SU-DHL-6 (cell line): ENCODE measurements at regions not wholly inside any gene's neighbourhood (a gene's known extent, or its start where the extent isn't known, plus 50 kb on each side); places are given as distances from the start of the nearest gene placed in this dataset.

ENCODE experiments used
- EZH2phosphoT487 ChIP-seq: fragments of 200-600 bp; sonication (generic), shearing (Covaris generic); conservative IDR thresholded peaks from 2 replicates; pipeline ENCODE4 v1.6.1; 2018; ENCODE audit warnings: mild to moderate bottlenecking, antibody characterized with exemption, low read length, moderate library complexity, mixed read lengths
- TF ChIP-seq, protein P1 (sequence below): fragments of 200-600 bp; sonication (generic); IDR thresholded peaks from one replicate; pipeline ENCODE4 v1.5.1; 2017; ENCODE audit warnings: antibody characterized with exemption, mild to moderate bottlenecking, low read length, moderate library complexity; ENCODE audit not compliant: insufficient read depth, poor library complexity, severe bottlenecking

GRCh38 chr3:107110596-107111305 lies 266.5 kb upstream of the CCDC54 start:
- TF ChIP-seq EZH2phosphoT487, result no peak
- TF ChIP-seq, protein P1, sequence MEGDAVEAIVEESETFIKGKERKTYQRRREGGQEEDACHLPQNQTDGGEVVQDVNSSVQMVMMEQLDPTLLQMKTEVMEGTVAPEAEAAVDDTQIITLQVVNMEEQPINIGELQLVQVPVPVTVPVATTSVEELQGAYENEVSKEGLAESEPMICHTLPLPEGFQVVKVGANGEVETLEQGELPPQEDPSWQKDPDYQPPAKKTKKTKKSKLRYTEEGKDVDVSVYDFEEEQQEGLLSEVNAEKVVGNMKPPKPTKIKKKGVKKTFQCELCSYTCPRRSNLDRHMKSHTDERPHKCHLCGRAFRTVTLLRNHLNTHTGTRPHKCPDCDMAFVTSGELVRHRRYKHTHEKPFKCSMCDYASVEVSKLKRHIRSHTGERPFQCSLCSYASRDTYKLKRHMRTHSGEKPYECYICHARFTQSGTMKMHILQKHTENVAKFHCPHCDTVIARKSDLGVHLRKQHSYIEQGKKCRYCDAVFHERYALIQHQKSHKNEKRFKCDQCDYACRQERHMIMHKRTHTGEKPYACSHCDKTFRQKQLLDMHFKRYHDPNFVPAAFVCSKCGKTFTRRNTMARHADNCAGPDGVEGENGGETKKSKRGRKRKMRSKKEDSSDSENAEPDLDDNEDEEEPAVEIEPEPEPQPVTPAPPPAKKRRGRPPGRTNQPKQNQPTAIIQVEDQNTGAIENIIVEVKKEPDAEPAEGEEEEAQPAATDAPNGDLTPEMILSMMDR, result no peak
